A549 (cell line): ENCODE measurements at regions not wholly inside any gene's neighbourhood (a gene's known extent, or its start where the extent isn't known, plus 50 kb on each side); places are given as distances from the start of the nearest gene placed in this dataset.
"Not testable (repeated sequence)": the region's sequence is repeated elsewhere in the genome, so short reads cannot be mapped to it uniquely, and the experiment has no call there.

Source experiments
- BCL3 ChIP-seq: fragments of >200 bp; sonication (Bioruptor Twin); formaldehyde crosslinking; IDR thresholded peaks from 3 replicates; pipeline ENCODE4 v1.6.1; 2016
- CTCF ChIP-seq: fragments of >200 bp; sonication (Bioruptor Twin); formaldehyde crosslinking; IDR thresholded peaks from 3 replicates; pipeline ENCODE4 v1.5.1; 2016
- EP300 ChIP-seq, 2 experiments: fragments of >200 bp; sonication (Bioruptor Twin); formaldehyde crosslinking; IDR thresholded peaks; 2 replicates in 1 of 2; 3 replicates in 1 of 2; pipeline ENCODE4 v1.6.1; 2016 to 2017
- HOXA7 ChIP-seq: fragments of 250-450 bp; sonication (Bioruptor Pico); IDR thresholded peaks from 2 replicates; pipeline ENCODE4 v1.5.0; 2020; ENCODE audit warnings: mild to moderate bottlenecking, moderate library complexity
- NR3C1 ChIP-seq: fragments of >200 bp; sonication (Bioruptor Twin); formaldehyde crosslinking; IDR thresholded peaks from 3 replicates; pipeline ENCODE4 v1.6.1; 2017
- POLR2A ChIP-seq: IDR thresholded peaks from 2 replicates; pipeline ENCODE4 v1.6.1; 2012; ENCODE audit warnings: mild to moderate bottlenecking, low read length
- RCOR1 ChIP-seq: fragments of 150-350 bp; IDR thresholded peaks from 2 replicates; pipeline ENCODE4 v1.6.1; 2014; ENCODE audit warnings: antibody characterized with exemption, low read length, low read depth
- SMC3 ChIP-seq: fragments of >200 bp; sonication (Bioruptor Twin); formaldehyde crosslinking; IDR thresholded peaks from 3 replicates; pipeline ENCODE4 v1.6.1; 2018; ENCODE audit warnings: inconsistent platforms

- TF ChIP-seq HOXA7 (CRISPR knock-in tag); BCL3; EP300 (IDR thresholded peaks at IDR 0.05); CTCF; SMC3; NR3C1; POLR2A; RCOR1: not testable (repeated sequence)
Measured at GRCh38 chr12:54799966-54800365, 54.4 kb upstream of the MUCL1 start.
